COLO829 (cell line): ENCODE measurements at regions not wholly inside any gene's neighbourhood (a gene's known extent, or its start where the extent isn't known, plus 50 kb on each side); places are given as distances from the start of the nearest gene placed in this dataset.

Experiments
- DNase-seq: peaks from one replicate; pipeline ENCODE4 v3.0.0; 2012; ENCODE audit warnings: low spot score

DNA sequence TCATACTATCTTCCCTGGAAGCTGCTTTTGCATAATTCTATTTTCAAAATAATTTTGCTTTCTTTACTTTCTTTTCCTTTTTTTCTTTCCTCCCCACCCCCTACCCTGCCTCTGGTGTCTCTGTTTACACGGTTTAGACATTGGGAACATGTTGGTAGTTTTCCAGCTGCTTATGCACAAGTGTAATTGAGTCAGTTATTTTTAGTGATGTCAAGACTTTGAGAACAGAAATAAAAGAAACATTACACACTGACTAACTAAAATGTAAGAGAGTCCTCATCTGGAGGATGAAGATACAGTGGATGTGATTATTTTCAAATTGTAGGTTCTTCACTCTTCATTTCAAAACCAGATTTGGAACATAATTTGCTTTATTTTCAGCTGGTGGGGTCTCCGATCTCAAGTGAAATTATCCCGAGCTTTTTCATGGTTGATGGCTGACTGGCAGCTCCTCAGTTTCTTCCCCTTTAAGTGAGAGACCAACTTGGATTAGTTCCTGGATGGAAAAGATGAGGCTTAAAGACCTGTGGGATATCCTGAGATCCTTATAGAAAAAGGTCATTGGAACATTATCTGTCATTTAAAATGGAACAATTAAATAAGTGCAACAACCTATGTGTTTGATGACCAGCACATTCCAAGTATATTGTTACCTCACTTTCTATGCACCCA is 154.4 kb upstream of the ZNF462 start:
- no peak for DNase-seq

- DNase-seq, result no peak
These were observed 150.7 kb upstream of the ZNF462 start for GRCh38 chr9:106712279-106712678.

DNA sequence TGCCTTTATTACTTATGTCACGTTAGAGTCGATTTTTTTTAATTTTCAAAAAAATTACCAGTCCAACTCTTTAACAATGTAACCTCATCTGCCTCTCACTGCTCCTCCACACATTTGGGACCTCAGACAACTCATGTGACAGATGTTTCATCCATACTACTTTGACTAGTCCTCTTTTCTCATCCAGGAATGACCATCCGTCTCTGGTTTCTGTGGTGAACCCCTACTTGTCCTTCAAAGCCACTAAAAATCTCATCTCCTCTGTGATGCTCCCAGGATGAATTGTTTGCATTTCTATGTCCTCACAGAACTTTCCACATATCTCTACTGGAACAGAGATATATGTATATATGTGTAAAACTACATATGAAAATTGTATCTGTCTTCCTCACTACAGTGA is 149.8 kb upstream of the ZNF462 start:
- DNase-seq, result no peak

GRCh38 chr9:106716820-106717219 is 146.1 kb upstream of the ZNF462 start:
- DNase-seq, result no peak

- DNase-seq, result peak; percentile 47
These were observed 145.3 kb upstream of the ZNF462 start for GRCh38 chr9:106717686-106718085.

GRCh38 chr9:106718936-106719335 is 144.0 kb upstream of the ZNF462 start:
- peak; percentile 13 for DNase-seq

DNA sequence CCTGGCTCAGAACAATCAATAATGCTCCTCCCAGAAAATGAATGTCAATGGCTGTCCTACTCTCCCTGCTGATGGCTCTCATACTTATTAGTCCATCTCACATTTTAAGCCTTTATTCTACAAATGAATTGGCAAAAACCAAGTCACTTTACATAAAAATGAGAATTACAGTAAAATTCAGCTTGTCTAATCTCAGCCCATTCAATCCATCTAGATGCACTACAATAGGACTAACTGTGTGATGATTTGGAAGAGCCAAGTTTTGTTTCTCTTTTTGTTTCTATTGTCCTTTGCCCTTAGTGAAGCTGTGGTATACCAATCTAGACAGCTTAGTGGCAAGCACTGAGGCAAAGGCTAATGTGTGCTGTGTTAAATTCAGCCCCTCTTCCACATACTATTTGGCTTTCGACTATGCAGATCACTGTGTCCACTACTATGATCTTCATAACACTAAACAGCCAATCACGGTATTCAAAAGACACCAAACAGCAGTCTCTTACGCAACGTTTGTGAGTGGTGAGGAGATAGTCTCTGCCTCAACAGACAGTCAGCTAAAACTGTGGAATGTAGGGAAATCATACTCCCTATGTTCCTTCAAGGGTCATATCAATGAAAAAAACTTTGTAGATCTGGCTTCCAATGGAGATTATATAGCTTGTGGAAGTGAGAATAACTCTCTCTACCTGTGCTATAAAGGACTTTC is 140.8 kb upstream of the ZNF462 start:
- DNase-seq, result no peak

DNA sequence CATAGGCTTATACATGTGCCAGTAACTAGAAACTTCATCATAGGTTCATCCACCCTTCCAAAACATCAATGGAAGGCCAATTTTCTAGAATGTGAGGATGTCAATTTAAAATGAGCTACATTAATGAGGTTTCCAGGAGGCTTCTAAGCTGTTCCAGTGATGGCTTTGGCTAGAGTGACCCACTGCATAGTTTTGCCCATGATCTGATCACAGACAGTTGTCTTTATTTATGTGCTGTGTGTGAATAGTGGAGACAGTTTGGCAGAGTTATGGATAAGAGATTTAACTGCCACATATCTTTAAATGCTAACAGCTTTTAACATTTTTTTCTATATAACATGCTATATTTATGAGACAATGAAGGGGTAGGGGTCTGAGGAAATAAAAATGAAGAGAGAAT is 139.0 kb upstream of the ZNF462 start:
- DNase-seq, result no peak

GRCh38 chr9:106724566-106724965 is 138.4 kb upstream of the ZNF462 start:
- no peak for DNase-seq

DNA sequence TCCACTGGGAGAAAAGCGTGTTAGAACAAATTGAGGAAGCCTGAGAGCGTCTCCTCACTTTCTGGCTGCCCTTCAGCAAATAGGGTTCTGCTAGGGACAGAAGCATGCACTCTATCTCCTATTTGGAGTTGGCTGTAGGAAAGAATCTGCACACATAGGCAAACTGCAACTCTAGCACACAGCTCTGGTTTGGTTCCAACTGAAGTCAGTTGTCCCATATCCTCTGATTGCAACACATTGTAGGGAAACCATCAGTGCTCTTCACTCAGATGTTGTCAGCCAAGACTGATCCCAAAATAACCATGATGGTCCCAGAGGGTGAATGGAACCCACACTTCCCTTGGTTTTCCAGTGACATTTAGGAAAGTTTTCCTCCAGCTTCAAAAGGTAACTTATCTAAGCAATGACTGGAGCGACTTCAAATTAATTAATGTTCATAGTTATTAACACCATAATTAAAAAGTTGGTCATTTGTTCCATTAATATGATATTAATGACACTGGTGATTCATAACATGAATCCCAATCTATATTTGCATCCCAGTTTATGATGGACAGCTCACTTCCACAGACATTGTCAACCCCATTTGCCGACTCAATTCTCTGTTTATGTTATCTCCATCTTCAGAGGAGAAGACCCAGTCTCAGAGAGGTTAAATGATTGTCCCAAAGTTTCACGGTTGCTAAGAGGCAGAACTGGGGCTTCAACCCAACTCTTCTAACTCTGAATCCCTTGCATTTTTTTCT is 136.7 kb upstream of the ZNF462 start:
- DNase-seq, result no peak

DNA sequence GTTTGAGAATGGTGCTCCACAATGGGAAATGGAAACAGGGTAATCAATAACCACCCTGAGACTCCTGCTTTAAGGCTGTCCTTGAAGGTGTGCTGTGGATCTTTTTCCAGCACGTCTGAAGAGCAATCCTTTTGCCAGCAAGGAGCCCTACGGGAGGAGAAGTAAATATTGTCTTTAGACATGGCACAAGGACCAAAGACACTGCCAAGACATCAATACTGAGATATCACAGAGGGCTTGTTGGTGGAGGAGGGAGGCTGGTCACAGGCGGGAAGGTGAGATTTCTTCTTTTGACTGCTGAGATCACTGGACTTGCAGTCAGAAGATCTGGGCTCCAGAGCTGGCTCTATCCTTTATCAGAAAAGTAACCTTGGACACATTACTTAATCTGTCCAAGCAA is 135.0 kb upstream of the ZNF462 start:
- no peak for DNase-seq

DNA sequence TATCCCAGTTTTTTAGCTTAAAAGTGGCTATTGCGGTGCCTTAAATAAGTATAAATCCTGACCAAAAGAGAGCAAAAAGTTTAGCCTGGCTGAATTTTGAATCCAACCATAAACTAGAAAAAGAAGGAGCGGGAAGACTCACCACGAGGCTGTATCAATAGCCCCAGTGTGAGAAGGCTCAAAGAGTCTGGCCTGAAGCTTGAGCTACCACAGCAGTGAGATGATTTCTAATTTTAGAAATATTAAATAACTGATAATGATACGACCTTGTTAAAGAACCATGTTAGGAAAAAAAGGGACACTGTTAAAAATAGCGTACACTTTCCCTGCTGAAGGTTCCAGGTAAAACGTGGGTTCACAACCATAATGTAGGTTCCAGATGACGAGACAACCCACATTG is 134.1 kb upstream of the ZNF462 start:
- DNase-seq, result no peak

DNA sequence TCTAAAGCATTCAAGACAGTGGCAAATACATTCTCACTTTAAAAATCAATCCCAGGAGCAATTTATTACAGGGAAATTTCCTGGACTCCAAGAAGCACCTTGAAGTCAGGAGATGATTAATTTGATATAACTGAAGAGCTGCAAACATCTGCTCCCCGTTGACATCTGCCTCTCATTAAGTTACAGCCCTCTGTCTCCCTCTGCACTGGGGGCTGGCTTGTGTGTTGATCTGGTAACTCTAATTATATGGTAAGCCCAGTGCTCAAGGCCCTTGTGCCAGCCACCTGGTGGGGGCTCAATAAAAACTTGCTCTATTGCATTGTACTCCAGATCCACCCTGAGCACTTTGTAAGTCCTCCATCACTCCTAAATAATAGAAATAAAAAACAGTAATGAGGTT is 131.1 kb upstream of the ZNF462 start:
- no peak for DNase-seq

DNA sequence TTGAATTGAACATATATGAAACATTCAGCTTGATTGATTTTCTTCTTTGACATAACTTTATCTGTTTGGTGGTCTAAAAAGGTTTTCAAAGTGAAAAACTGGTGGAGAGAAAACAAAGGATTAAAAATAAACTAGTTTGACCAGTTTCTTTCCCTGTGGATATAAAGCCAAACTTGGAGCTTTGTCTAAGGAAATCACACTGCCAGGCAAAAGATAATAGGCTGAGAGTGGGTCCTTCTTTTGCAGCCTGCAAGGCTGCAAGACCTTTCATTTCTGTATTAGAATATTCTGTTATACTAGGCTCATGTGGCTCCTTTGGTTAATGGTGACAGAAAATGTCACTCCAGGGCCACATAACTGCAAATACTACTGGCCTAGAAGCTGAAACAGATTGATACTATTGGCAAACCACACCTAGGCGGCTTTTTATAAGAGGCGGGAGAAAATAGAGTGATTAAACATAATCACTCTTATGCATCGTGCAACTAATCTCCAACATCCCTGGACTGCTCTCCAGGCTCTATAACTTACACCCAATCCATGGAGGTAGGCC is 129.1 kb upstream of the ZNF462 start:
- no peak for DNase-seq

DNA sequence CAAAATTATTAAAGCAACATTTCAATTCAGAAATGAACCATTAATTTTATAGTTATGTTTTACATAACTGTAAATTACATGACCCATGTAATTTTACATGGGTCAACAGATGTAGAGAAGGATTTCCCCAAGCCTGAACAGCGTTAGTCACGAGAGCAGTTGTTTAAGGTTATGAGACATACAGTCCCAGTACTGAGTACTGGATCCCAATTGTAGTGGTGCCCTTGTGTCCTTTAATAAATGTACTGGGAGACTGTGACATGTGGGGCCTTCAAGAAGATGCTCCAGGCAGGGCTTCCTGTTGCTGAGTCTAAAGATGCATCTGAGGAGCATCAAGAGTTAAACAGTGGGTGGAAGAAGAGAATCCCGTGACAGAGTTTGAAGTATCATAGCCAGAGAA is 125.5 kb upstream of the ZNF462 start:
- no peak for DNase-seq

GRCh38 chr9:106738109-106738508 is 124.9 kb upstream of the ZNF462 start:
- no peak for DNase-seq

DNA sequence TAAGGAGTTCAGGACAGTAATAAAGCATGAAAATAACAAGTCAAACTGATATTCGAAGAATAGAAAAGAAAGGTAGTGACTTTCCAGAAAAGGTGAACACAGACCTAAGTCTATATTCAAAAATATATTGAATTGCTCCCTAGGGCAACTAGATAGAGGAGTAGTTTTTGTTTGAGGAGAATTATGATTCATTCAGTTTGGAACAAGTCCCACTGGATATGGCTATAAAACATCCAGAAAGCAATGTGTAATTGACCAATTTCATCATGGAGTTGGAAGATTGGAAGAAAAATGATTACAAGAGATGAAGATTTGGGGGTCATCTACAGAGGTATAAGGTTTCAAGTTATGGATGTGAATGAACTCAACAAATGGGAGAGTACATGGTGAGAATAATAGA is 117.5 kb upstream of the ZNF462 start:
- DNase-seq, result no peak

DNA sequence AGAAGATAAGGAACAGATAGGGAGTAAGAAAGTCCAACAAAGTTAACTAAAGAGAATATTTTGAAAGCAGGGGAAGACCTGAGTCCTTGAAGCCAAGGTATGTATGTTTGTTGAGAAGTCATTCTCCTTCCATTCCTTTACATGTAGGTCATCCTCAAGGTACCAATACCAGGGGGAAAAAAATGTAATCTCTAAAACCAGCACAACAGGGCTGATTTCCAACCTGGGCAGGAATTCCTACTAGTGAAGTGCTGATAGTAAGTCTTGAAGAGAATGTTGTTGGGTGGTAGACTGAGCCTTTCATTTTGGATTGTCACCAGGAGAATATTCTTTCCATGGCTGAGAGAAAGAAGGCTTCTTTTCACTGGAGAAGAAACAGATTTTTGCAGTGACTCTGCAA is 117.1 kb upstream of the ZNF462 start:
- DNase-seq, result no peak

GRCh38 chr9:106751681-106752080 is 111.3 kb upstream of the ZNF462 start:
- DNase-seq, result no peak

- no peak for DNase-seq
These were observed 110.4 kb upstream of the ZNF462 start for GRCh38 chr9:106752581-106752980.

DNA sequence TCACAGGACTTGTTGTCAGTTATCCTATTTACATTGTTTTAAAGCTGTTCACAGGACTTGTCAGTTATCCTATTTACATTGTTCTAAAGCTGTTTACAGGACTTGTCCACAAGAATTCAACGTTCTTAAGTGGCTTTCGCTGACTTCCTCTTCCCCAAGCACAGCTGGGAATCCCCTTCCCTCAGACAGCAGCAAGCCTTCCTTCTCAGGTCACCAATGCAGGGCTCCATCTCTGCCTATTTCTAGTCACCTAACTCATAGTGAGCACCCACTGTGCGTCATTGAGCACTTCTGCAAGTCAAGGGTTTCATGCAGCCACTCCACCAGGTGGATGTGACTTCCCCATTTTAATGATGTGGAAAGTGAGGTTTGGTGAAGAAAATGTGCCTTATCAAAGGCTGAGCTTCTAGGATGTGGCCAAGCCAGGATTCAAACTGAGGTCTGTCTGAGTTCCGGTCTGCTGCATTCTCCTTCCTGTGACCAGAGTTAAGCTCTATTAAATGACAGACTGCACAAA is 109.8 kb upstream of the ZNF462 start:
- no peak for DNase-seq

- DNase-seq, result no peak
These were observed 107.2 kb upstream of the ZNF462 start for GRCh38 chr9:106755736-106756135.

GRCh38 chr9:106757514-106757913 is 105.5 kb upstream of the ZNF462 start:
- DNase-seq, result no peak
